Tibial nerve (tissue), 4 donors: ENCODE measurements at regions not wholly inside any gene's neighbourhood (a gene's known extent, or its start where the extent isn't known, plus 50 kb on each side); places are given as distances from the start of the nearest gene placed in this dataset.

Experiments used
- CTCF ChIP-seq, 5 experiments: fragments of 200-600 bp in 3 of 5; fragments of 450-650 bp in 2 of 5; sonication (generic) in 3 of 5; IDR thresholded peaks; one replicate each; pipeline ENCODE4 v1.5.1; 2016 to 2019; ENCODE audit warnings: antibody characterized with exemption in 5 of 5, mild to moderate bottlenecking in 3 of 5, moderate library complexity in 2 of 5
- EP300 ChIP-seq, 2 donors: sonication (generic); formaldehyde crosslinking; IDR thresholded peaks; one replicate each; pipeline ENCODE4 v1.6.1; 2017; ENCODE audit warnings: antibody characterized with exemption in 2 of 2, mild to moderate bottlenecking in 1 of 2
- POLR2A ChIP-seq, 2 donors: fragments of 450-650 bp; IDR thresholded peaks; one replicate each; pipeline ENCODE4 v1.6.1; 2017; ENCODE audit warnings: antibody characterized with exemption in 2 of 2, mild to moderate bottlenecking in 2 of 2, moderate library complexity in 2 of 2

GRCh38 chr3:181999314-181999713 is 287.6 kb downstream of the SOX2 start:
- no peak for TF ChIP-seq CTCF (IDR thresholded peaks at IDR 0.05)
- TF ChIP-seq POLR2A (IDR thresholded peaks at IDR 0.05) = no peak
- TF ChIP-seq EP300 (IDR thresholded peaks at IDR 0.05) = no peak
